Peyer's patch (tissue), 4 donors: ENCODE measurements at regions not wholly inside any gene's neighbourhood (a gene's known extent, or its start where the extent isn't known, plus 50 kb on each side); places are given as distances from the start of the nearest gene placed in this dataset.

Source experiments
- POLR2A ChIP-seq, 2 donors: fragments of 450-650 bp; IDR thresholded peaks; one replicate each; pipeline ENCODE4 v1.5.1; 2017; ENCODE audit warnings: antibody characterized with exemption in 2 of 2, mild to moderate bottlenecking in 2 of 2, moderate library complexity in 2 of 2
- TF ChIP-seq, protein P1 (sequence below), 6 experiments: fragments of 450-650 bp in 4 of 6; fragments of 200-600 bp in 2 of 6; sonication (generic) in 1 of 6; IDR thresholded peaks; one replicate each; pipeline ENCODE4 v1.5.1; 2017 to 2019; ENCODE audit warnings: antibody characterized with exemption in 6 of 6, mild to moderate bottlenecking in 3 of 6, moderate library complexity in 1 of 6

DNA sequence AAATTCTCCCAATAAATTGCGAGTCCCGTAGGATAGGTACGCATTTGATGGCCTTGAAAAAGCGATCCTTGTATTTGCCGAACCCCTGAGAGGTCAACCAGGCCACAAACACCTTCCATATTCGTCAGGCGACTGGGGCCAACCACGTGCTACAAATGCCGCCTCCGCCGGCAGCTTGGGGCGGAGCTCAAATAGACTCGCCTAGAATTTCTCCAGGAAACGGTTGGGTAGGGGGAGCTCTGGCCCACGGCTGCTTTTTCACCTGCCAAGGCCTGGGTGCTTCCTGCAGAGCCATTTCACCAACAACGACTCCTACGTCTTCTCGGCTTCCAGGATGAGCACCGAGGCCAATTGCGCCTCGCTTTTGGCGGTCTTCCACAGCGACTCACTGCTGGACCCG is 53.4 kb upstream of the KIF5B start:
- TF ChIP-seq, protein P1, sequence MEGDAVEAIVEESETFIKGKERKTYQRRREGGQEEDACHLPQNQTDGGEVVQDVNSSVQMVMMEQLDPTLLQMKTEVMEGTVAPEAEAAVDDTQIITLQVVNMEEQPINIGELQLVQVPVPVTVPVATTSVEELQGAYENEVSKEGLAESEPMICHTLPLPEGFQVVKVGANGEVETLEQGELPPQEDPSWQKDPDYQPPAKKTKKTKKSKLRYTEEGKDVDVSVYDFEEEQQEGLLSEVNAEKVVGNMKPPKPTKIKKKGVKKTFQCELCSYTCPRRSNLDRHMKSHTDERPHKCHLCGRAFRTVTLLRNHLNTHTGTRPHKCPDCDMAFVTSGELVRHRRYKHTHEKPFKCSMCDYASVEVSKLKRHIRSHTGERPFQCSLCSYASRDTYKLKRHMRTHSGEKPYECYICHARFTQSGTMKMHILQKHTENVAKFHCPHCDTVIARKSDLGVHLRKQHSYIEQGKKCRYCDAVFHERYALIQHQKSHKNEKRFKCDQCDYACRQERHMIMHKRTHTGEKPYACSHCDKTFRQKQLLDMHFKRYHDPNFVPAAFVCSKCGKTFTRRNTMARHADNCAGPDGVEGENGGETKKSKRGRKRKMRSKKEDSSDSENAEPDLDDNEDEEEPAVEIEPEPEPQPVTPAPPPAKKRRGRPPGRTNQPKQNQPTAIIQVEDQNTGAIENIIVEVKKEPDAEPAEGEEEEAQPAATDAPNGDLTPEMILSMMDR (IDR thresholded peaks at IDR 0.05): no peak
- no peak for TF ChIP-seq POLR2A (IDR thresholded peaks at IDR 0.05)
